ENCODE measurements at regions not wholly inside any gene's neighbourhood (a gene's known extent, or its start where the extent isn't known, plus 50 kb on each side); places are given as distances from the start of the nearest gene placed in this dataset.

GRCh38 chr10:4717670-4718069, 108.3 kb upstream of the AKR1E2 start:
- Histone ChIP-seq H3K9me3 (no peaks in the 10 kb centered on the region), H3K27ac (no peak overlapping the region), H3K4me3 (no peak overlapping the region), H3K4me1 (no peaks in the 10 kb centered on the region), H3K36me3 (no peaks in the 10 kb centered on the region), H3K27me3 (no peaks in the 10 kb centered on the region)
- DNase-seq: no peak
- intact Hi-C loops (cut with DNase I; ENCODE audit: low total_unique reads): no loop called here
- TF ChIP-seq CTCF (IDR thresholded peaks at IDR 0.05): no peak

- Histone ChIP-seq H3K9me3 (no peaks in the 10 kb centered on the region), H3K4me3 (no peak overlapping the region)
- intact Hi-C loops (cut with DNase I; ENCODE audit: low total_unique reads): no loop called here
These were observed 115.1 kb upstream of the AKR1E2 start for GRCh38 chr10:4710858-4711257.

DNA sequence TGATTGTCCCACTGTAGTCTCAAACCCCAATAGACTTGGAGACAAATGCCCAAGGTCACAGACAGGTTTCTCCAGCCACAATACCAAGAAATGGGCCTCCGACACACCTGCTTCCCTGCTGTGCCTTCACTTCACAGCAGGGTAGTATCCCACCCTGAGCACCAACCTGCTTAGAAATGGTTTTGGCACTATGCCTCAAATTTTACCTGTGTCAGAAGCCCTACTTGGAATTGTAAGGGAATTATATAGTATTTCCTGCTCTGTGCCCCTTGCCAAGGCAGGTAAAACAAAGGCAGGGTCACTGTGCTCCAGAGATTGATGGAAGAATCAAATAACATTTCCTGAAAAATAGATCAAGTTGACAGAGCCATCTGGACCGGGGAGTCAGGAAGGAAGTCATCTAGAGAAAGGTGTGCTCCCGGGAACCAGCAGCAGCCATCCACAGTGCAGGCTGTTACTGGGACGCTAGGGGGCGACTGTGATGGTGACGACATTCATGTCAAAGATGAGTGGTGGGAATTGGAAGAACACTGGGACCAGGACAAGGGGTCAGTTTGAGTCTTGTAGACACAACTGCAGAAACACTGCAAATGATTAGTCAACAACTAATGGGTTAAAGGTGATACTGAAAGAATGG, 117.8 kb upstream of the AKR1E2 start:
- H3K27me3 ChIP-seq: no peaks in the 10 kb centered on the region
- H3K9me3 ChIP-seq: no peaks in the 10 kb centered on the region
- no peak for DNase-seq
- no peak overlapping the region for H3K4me3 ChIP-seq
- intact Hi-C loops (cut with DNase I; ENCODE audit: low total_unique reads): no loop called here
- TF ChIP-seq CTCF (IDR thresholded peaks at IDR 0.05): no peak
- no peaks in the 10 kb centered on the region for H3K4me1 ChIP-seq
- no peak overlapping the region for H3K27ac ChIP-seq
- no peaks in the 10 kb centered on the region for H3K36me3 ChIP-seq

More at GRCh38 chr10:4710858-4711257, 115.1 kb upstream of the AKR1E2 start:
- Histone ChIP-seq H3K27ac (no peak overlapping the region), H3K36me3 (no peaks in the 10 kb centered on the region), H3K4me1 (no peaks in the 10 kb centered on the region), H3K27me3 (no peaks in the 10 kb centered on the region)
- TF ChIP-seq CTCF (IDR thresholded peaks at IDR 0.05): no peak
- DNase-seq: no peak

DNA sequence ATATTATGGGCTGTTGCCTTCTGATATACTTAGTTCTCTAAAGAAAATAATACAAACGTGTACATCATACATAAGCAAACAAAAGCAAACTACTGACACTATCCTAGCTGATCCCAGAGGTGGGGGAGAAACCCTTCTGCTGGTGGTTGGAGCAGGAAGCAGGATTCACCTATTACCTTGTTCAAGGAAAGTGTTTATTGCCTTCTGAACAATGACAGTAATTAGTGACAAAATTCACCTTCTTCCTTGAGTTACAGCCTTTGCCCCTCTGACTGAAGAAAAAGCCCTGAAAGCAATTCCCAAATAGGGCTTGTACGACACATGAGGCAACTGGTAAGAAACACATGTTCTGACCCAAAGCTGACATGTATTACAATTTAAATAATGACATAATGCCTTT, 118.8 kb upstream of the AKR1E2 start:
- Histone ChIP-seq H3K4me3 (no peak overlapping the region), H3K4me1 (no peaks in the 10 kb centered on the region), H3K27ac (no peak overlapping the region), H3K9me3 (no peaks in the 10 kb centered on the region), H3K27me3 (no peaks in the 10 kb centered on the region), H3K36me3 (no peaks in the 10 kb centered on the region)
- intact Hi-C loops (cut with DNase I; ENCODE audit: low total_unique reads): no loop called here
- DNase-seq: no peak
- TF ChIP-seq CTCF (IDR thresholded peaks at IDR 0.05): no peak

GRCh38 chr10:4704034-4704545, 121.9 kb upstream of the AKR1E2 start:
- Histone ChIP-seq H3K4me1 (no peaks in the 10 kb centered on the region), H3K4me3 (no peak overlapping the region), H3K36me3 (no peaks in the 10 kb centered on the region), H3K27ac (no peak overlapping the region), H3K27me3 (no peaks in the 10 kb centered on the region), H3K9me3 (no peaks in the 10 kb centered on the region)
- no peak for TF ChIP-seq CTCF (IDR thresholded peaks at IDR 0.05)
- no peak for DNase-seq
- intact Hi-C loops (cut with DNase I; ENCODE audit: low total_unique reads): no loop called here

DNA sequence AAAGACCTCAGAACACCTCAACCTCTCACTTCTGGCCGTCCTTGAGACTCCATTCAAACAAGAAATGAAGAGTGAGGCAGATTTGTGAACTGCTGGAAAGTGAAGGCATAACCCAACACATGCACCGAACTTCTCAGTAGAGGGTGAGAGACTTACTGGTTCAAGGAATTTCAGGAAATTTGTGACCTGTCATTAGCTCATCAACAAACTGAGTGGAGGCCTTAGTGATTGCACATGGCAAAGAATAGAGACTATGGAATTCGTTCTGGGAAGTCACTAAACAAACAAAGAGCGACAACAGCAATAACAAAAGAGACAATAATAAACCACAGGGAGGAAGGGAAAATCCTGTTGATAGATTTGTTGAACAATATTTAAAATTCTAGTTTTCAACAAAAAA, 125.0 kb upstream of the AKR1E2 start:
- intact Hi-C loops (cut with DNase I; ENCODE audit: low total_unique reads): no loop called here
- Histone ChIP-seq H3K36me3 (no peaks in the 10 kb centered on the region), H3K27me3 (no peaks in the 10 kb centered on the region), H3K27ac (no peak overlapping the region), H3K4me3 (no peak overlapping the region), H3K4me1 (no peaks in the 10 kb centered on the region), H3K9me3 (no peaks in the 10 kb centered on the region)
- DNase-seq: no peak
- no peak for TF ChIP-seq CTCF (IDR thresholded peaks at IDR 0.05)
